H1 (cell line): ENCODE measurements at regions not wholly inside any gene's neighbourhood (a gene's known extent, or its start where the extent isn't known, plus 50 kb on each side); places are given as distances from the start of the nearest gene placed in this dataset.

ENCODE experiments used
- ASH2L ChIP-seq: fragments of 200-600, 300-600 bp; sonication (generic); IDR thresholded peaks from one replicate; pipeline ENCODE4 v1.7.1; 2017; ENCODE audit warnings: low read length
- BCL11A ChIP-seq, 2 experiments: IDR thresholded peaks; one replicate each; pipeline ENCODE4 v1.6.1; 2011; ENCODE audit warnings: low read depth in 2 of 2, low read length in 2 of 2, mild to moderate bottlenecking in 2 of 2

- no peak for TF ChIP-seq BCL11A (IDR thresholded peaks at IDR 0.05; ENCODE audit: low read depth in 2 of 2, low read length in 2 of 2)
- no peak for TF ChIP-seq ASH2L
Measured at GRCh38 chr21:15301736-15302135, 236.9 kb upstream of the NRIP1 start (continued).
